ENCODE measurements at regions not wholly inside any gene's neighbourhood (a gene's known extent, or its start where the extent isn't known, plus 50 kb on each side); places are given as distances from the start of the nearest gene placed in this dataset.

GRCh38 chr7:49660976-49661375 lies 112.5 kb upstream of the VWC2 start:
- TF ChIP-seq CTCF (IDR thresholded peaks at IDR 0.05) (no peak), ZNF423 (CRISPR knock-in tag; IDR thresholded peaks at IDR 0.05) (no peak), E2F5 (CRISPR knock-in tag; IDR thresholded peaks at IDR 0.05) (no peak), E2F1 (CRISPR knock-in tag; IDR thresholded peaks at IDR 0.05) (no peak), MAX (CRISPR knock-in tag; IDR thresholded peaks at IDR 0.05) (no peak), SP1 (CRISPR knock-in tag; conservative IDR thresholded peaks at IDR 0.05) (no peak), CREM (CRISPR knock-in tag; IDR thresholded peaks at IDR 0.05) (no peak), NR1H2 (CRISPR knock-in tag; IDR thresholded peaks at IDR 0.05) (no peak), ARID4B (CRISPR knock-in tag; IDR thresholded peaks at IDR 0.05; ENCODE audit: borderline replicate concordance) (no peak), ZBTB21 (CRISPR knock-in tag; IDR thresholded peaks at IDR 0.05; ENCODE audit: borderline replicate concordance) (no peak), ZNF281 (CRISPR knock-in tag; IDR thresholded peaks at IDR 0.05) (no peak)
